Thoracic aorta (tissue), 2 donors: ENCODE measurements at regions not wholly inside any gene's neighbourhood (a gene's known extent, or its start where the extent isn't known, plus 50 kb on each side); places are given as distances from the start of the nearest gene placed in this dataset.

ENCODE experiments used
- ATAC-seq: fragments of 150-250 bp; one replicate; pipeline ENCODE4 v1.8.0; 2017; ENCODE audit warnings: low read depth; ENCODE audit not compliant: insufficient number of reproducible peaks, low FRiP score
- DNase-seq: peaks from one replicate; pipeline ENCODE4 v3.0.0-alpha.2; 2020; ENCODE audit warnings: low spot score
- H3K27ac ChIP-seq, 2 donors: fragments of 200-600 bp; sonication (generic); 1 replicate in 1 of 2; 2 replicates in 1 of 2; pipeline ENCODE4 v1.5.1; 2016; ENCODE audit warnings: mild to moderate bottlenecking in 2 of 2, moderate library complexity in 2 of 2
- H3K27me3 ChIP-seq: fragments of 200-600 bp; sonication (generic); replicated peaks from 2 replicates; pipeline ENCODE4 v1.6.0; 2016; ENCODE audit warnings: mild to moderate bottlenecking; ENCODE audit not compliant: insufficient read depth
- H3K36me3 ChIP-seq: fragments of 200-600 bp; sonication (generic); one replicate; pipeline ENCODE4 v1.5.1; 2016
- H3K4me1 ChIP-seq, 2 donors: fragments of 200-600 bp; sonication (generic); 1 replicate in 1 of 2; 2 replicates in 1 of 2; pipeline versions ENCODE4 v1.5.1 to v1.6.0; 2016; ENCODE audit warnings: low read depth in 2 of 2, mild to moderate bottlenecking in 1 of 2; ENCODE audit not compliant: control insufficient read depth in 1 of 2
- H3K4me3 ChIP-seq: fragments of 200-600 bp; sonication (generic); 2 replicates; pipeline ENCODE4 v1.5.1; 2016; ENCODE audit warnings: mild to moderate bottlenecking
- H3K9me3 ChIP-seq: fragments of 200-600 bp; sonication (generic); 2 replicates; pipeline ENCODE4 v1.5.1; 2016
- TF ChIP-seq, protein P1 (sequence below): fragments of 200-600 bp; sonication (generic); IDR thresholded peaks from one replicate; pipeline ENCODE4 v1.5.1; 2019; ENCODE audit warnings: antibody characterized with exemption

GRCh38 chr5:159630545-159630944, 285.7 kb upstream of the ADRA1B start:
- TF ChIP-seq, protein P1, sequence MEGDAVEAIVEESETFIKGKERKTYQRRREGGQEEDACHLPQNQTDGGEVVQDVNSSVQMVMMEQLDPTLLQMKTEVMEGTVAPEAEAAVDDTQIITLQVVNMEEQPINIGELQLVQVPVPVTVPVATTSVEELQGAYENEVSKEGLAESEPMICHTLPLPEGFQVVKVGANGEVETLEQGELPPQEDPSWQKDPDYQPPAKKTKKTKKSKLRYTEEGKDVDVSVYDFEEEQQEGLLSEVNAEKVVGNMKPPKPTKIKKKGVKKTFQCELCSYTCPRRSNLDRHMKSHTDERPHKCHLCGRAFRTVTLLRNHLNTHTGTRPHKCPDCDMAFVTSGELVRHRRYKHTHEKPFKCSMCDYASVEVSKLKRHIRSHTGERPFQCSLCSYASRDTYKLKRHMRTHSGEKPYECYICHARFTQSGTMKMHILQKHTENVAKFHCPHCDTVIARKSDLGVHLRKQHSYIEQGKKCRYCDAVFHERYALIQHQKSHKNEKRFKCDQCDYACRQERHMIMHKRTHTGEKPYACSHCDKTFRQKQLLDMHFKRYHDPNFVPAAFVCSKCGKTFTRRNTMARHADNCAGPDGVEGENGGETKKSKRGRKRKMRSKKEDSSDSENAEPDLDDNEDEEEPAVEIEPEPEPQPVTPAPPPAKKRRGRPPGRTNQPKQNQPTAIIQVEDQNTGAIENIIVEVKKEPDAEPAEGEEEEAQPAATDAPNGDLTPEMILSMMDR, result no peak
- DNase-seq (no peak), ATAC-seq (no peak)
- H3K4me3 ChIP-seq, result no peak overlapping the region
- H3K36me3 ChIP-seq, result no peaks in the 10 kb centered on the region
- no peak overlapping the region for H3K27ac ChIP-seq
- no peaks in the 10 kb centered on the region for H3K4me1 ChIP-seq
- H3K27me3 ChIP-seq, result no peaks in the 10 kb centered on the region
- H3K9me3 ChIP-seq, result no peaks in the 10 kb centered on the region

DNA sequence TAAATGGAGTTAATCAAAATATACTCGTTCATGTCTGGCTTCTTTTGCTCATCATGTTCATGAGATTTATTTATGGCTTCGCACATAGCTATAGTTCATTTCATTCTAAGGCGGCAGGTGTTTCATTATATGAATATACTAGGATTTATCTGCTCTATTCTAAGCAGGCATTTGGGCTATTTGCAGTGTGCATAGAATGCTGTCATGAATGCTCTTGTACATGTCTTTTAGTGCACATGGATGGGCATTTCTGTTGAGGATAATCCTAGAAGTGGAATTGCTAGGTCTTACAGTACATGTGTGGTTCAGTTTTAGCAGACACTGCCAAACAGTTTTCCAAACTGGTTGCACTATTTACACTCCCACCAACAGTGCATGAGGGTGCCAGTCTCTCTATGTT, 285.3 kb upstream of the ADRA1B start:
- Histone ChIP-seq H3K4me1 (no peaks in the 10 kb centered on the region), H3K36me3 (no peaks in the 10 kb centered on the region), H3K9me3 (no peaks in the 10 kb centered on the region), H3K27me3 (no peaks in the 10 kb centered on the region), H3K4me3 (no peak overlapping the region), H3K27ac (no peak overlapping the region)
- ATAC-seq (no peak), DNase-seq (no peak)
- TF ChIP-seq, protein P1, result no peak

- no peak overlapping the region for H3K4me3 ChIP-seq
- no peak overlapping the region for H3K27ac ChIP-seq
- DNase-seq (no peak), ATAC-seq (no peak)
- no peaks in the 10 kb centered on the region for H3K36me3 ChIP-seq
- TF ChIP-seq, protein P1, result no peak
- no peaks in the 10 kb centered on the region for H3K27me3 ChIP-seq
- no peaks in the 10 kb centered on the region for H3K4me1 ChIP-seq
- no peaks in the 10 kb centered on the region for H3K9me3 ChIP-seq
These were observed 283.4 kb upstream of the ADRA1B start for GRCh38 chr5:159632866-159633265.

- no peak overlapping the region for H3K27ac ChIP-seq
- no peaks in the 10 kb centered on the region for H3K36me3 ChIP-seq
- no peak overlapping the region for H3K4me3 ChIP-seq
- H3K27me3 ChIP-seq, result no peaks in the 10 kb centered on the region
- no peak for ATAC-seq
- TF ChIP-seq, protein P1, result no peak
- no peaks in the 10 kb centered on the region for H3K4me1 ChIP-seq
- no peaks in the 10 kb centered on the region for H3K9me3 ChIP-seq
- DNase-seq, result no peak
These were observed 277.8 kb upstream of the ADRA1B start for GRCh38 chr5:159638481-159638880.

DNA sequence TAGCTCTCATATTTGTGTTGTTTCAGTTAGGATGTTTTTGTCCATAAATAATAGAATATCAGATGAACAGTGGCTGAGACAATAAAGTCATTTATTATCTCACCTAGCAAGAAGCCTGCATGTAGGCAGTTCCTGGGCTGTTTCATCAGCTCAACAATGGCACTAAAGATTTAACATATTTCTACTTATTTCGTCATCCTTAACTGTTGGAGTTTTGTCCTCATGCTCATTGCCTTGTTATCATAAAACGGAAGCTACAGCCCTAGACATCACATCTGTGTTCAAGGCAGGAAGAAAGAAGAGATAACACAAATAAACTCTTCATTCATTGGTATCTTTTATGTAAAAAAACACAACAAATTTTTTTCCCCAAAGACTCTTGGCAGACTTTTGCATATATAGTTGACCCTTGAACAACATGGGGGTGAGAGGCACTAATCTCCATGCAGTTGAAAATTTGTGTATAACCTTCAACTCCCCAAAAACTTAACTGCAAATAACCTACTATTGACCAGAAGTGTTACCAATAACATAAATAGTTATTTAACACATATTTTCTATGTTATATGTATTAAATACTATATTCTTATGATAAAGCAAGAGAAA, 277.2 kb upstream of the ADRA1B start:
- TF ChIP-seq, protein P1, result no peak
- DNase-seq, result no peak
- Histone ChIP-seq H3K4me3 (no peak overlapping the region), H3K4me1 (no peaks in the 10 kb centered on the region), H3K36me3 (no peaks in the 10 kb centered on the region), H3K9me3 (no peaks in the 10 kb centered on the region), H3K27me3 (no peaks in the 10 kb centered on the region), H3K27ac (no peak overlapping the region)
- no peak for ATAC-seq
